ENCODE measurements at regions not wholly inside any gene's neighbourhood (a gene's known extent, or its start where the extent isn't known, plus 50 kb on each side); places are given as distances from the start of the nearest gene placed in this dataset.

GRCh38 chr3:45280232-45280631 lies 54.1 kb upstream of the TMEM158 start:
- FAIRE-seq (no peak), DNase-seq (ENCODE audit: low read depth, low spot score) (no peak)
- Histone ChIP-seq H3K4me2 (ENCODE audit: insufficient read depth, low read length) (no peak overlapping the region), H3K36me3 (ENCODE audit: control insufficient read depth in 2 of 2, extremely low read depth in 1 of 2, insufficient read depth in 2 of 2, low read length in 2 of 2) (no peaks in the 10 kb centered on the region), H3K9ac (replicated peaks; ENCODE audit: extremely low read depth, insufficient read depth, low read length) (no peak overlapping the region), H4K20me1 (replicated peaks; ENCODE audit: control insufficient read depth, extremely low read depth, insufficient read depth, low read length) (no peaks in the 10 kb centered on the region), H3K9me1 (replicated peaks; ENCODE audit: control insufficient read depth, extremely low read depth, insufficient read depth, low read length) (no peaks in the 10 kb centered on the region), H3K79me2 (ENCODE audit: control insufficient read depth, insufficient read depth, low read length) (no peaks in the 10 kb centered on the region), H3K4me3 (replicated peaks in 1 of 3; ENCODE audit: insufficient read depth in 1 of 3, low read depth in 1 of 3, low read length in 3 of 3) (no peak overlapping the region), H3K27ac (ENCODE audit: insufficient read depth, low read depth, low read length) (no peak overlapping the region), H2AFZ (ENCODE audit: low read depth, low read length) (no peak overlapping the region), H3K9me3 (replicated peaks; ENCODE audit: control insufficient read depth, insufficient read depth, low read length) (no peaks in the 10 kb centered on the region), H3K27me3 (ENCODE audit: control insufficient read depth in 2 of 2, insufficient read depth in 2 of 2, low read length in 2 of 2) (peaks cover 0 to 4% of the 10 kb centered on the region in 2 experiments), H3K4me1 (ENCODE audit: control insufficient read depth, extremely low read depth, insufficient read depth, low read length) (no peaks in the 10 kb centered on the region)
- TF ChIP-seq MYC (IDR thresholded peaks at IDR 0.05; ENCODE audit: low read depth, low read length) = no peak
- no peak for TF ChIP-seq FOS (IDR thresholded peaks at IDR 0.05; ENCODE audit: borderline replicate concordance, insufficient read depth, low read length)
- TF ChIP-seq MAX (IDR thresholded peaks at IDR 0.05; ENCODE audit: insufficient read depth, insufficient read length) = no peak
- TF ChIP-seq JUN (IDR thresholded peaks at IDR 0.05; ENCODE audit: borderline replicate concordance, insufficient read depth, insufficient read length, low read depth) = no peak
- TF ChIP-seq POLR2A (IDR thresholded peaks at IDR 0.05; ENCODE audit: low read depth, low read length) = no peak
- no peak for TF ChIP-seq GATA2 (IDR thresholded peaks at IDR 0.05; ENCODE audit: insufficient read depth, insufficient read length, low read depth, low read length)
- TF ChIP-seq CTCF (IDR thresholded peaks at IDR 0.05; ENCODE audit: extremely low read depth in 1 of 2, insufficient read depth in 1 of 2, low read depth in 1 of 2, low read length in 2 of 2) = no peak
- TF ChIP-seq EZH2 (IDR thresholded peaks at IDR 0.05; ENCODE audit: borderline replicate concordance, low read depth, low read length, severe bottlenecking) = no peak
- no peak for TF ChIP-seq POLR2AphosphoS5 (IDR thresholded peaks at IDR 0.05; ENCODE audit: insufficient read depth, low read depth, low read length)
- ChIA-PET CTCF (no interaction called here), POLR2A (no interaction called here)
- intact Hi-C loops (cut with micrococcal nuclease) (no loop called here), dilution Hi-C loops (cut with MboI; ENCODE audit: extremely low pct_ligation_motif_present, low sequenced_read_pairs) (no loop called here)
- BruUV-seq (replicated peaks) = no TSS peak
